ENCODE measurements at regions not wholly inside any gene's neighbourhood (a gene's known extent, or its start where the extent isn't known, plus 50 kb on each side); places are given as distances from the start of the nearest gene placed in this dataset.
A peak's percentile ranks its signal among the peaks of the same experiment; 100 is the strongest.

- H3K27ac ChIP-seq = no peak overlapping the region
- TF ChIP-seq, protein P1, sequence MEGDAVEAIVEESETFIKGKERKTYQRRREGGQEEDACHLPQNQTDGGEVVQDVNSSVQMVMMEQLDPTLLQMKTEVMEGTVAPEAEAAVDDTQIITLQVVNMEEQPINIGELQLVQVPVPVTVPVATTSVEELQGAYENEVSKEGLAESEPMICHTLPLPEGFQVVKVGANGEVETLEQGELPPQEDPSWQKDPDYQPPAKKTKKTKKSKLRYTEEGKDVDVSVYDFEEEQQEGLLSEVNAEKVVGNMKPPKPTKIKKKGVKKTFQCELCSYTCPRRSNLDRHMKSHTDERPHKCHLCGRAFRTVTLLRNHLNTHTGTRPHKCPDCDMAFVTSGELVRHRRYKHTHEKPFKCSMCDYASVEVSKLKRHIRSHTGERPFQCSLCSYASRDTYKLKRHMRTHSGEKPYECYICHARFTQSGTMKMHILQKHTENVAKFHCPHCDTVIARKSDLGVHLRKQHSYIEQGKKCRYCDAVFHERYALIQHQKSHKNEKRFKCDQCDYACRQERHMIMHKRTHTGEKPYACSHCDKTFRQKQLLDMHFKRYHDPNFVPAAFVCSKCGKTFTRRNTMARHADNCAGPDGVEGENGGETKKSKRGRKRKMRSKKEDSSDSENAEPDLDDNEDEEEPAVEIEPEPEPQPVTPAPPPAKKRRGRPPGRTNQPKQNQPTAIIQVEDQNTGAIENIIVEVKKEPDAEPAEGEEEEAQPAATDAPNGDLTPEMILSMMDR (IDR thresholded peaks at IDR 0.05) = no peak
- no peak for TF ChIP-seq ZFX (IDR thresholded peaks at IDR 0.05; ENCODE audit: borderline replicate concordance)
Measured at GRCh38 chr9:596703-597102, 244.8 kb upstream of the DMRT1 start.

GRCh38 chr9:600006-600405, 241.5 kb upstream of the DMRT1 start:
- H3K27ac ChIP-seq = no peak overlapping the region
- TF ChIP-seq, protein P1 (IDR thresholded peaks at IDR 0.05) = no peak
- TF ChIP-seq ZFX (IDR thresholded peaks at IDR 0.05; ENCODE audit: borderline replicate concordance) = no peak

- no peak overlapping the region for H3K27ac ChIP-seq
- TF ChIP-seq, protein P1 (IDR thresholded peaks at IDR 0.05) = no peak
- no peak for TF ChIP-seq ZFX (IDR thresholded peaks at IDR 0.05; ENCODE audit: borderline replicate concordance)
Measured at GRCh38 chr9:602716-603115, 238.8 kb upstream of the DMRT1 start.

DNA sequence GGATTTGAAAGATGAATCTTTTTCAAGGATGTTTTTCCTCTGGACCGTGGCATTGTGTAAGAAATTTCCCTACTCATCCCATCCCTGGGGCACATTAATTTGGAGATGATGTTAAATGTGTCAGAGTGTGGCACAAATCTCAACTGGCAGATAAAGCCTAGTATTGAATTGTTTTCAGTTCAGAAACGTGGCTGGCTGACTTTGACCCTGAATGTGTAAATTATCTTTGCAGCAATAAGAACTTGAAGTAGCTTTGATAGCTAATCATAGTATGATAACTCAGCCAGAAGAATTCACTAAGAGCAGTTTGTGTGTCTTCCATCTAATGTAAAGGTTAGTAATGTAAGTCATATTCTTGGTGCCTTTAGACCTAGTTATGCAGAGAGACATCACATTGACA, 238.4 kb upstream of the DMRT1 start:
- H3K27ac ChIP-seq = no peak overlapping the region
- no peak for TF ChIP-seq ZFX (IDR thresholded peaks at IDR 0.05; ENCODE audit: borderline replicate concordance)
- TF ChIP-seq, protein P1 (IDR thresholded peaks at IDR 0.05) = no peak

DNA sequence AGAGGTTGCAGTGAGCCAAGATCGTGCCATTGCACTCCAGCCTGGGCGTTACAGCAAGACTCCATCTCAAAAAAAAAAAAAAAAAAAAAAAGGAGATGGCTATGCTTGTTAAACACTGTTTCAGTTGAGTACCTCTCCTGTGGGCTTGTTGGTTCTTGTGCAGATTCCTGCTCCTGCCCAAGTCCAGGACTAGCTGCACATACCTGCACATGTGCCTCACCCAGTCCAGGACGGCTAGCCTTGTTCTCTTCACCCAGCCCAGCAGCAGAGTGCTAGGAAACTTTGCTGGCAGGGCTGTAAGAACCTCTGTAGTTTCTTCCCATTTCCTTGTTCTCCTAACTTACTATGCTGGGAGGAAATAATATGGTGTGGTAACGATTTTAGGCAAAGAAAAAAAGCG, 234.1 kb upstream of the DMRT1 start:
- H3K27ac ChIP-seq = no peak overlapping the region
- TF ChIP-seq ZFX (IDR thresholded peaks at IDR 0.05; ENCODE audit: borderline replicate concordance) = no peak
- TF ChIP-seq, protein P1 (IDR thresholded peaks at IDR 0.05) = no peak

DNA sequence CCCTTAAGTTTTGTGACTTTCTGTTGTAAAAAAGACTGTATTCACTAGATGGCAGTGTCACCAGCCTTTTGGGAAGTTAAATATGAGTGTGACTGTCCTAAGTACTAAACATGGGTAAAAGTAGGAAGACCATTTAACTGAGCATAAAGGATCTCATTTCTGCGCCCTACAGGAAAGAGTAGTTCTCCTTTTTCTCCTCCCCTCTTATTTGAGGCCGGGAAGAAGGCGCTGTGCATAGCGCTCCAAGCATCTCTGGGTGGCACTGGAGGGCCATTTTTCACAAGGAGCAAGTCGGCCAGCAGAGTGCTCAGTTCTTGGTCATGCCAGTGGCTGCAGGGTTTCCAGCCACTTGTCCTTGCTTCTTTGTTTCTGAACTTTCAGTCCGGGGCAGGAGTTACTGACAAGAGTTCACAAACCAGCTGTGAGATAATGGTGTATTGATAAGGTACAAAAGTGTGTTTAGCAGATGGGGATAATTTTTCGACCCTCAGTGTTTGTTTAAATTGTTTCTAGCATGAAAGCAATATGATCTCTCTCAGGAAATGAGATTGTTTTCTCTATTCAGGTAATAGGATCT, 227.6 kb upstream of the DMRT1 start:
- H3K27ac ChIP-seq = no peak overlapping the region
- TF ChIP-seq, protein P1 (IDR thresholded peaks at IDR 0.05) = peak; percentile 86
- TF ChIP-seq ZFX (IDR thresholded peaks at IDR 0.05; ENCODE audit: borderline replicate concordance) = no peak

GRCh38 chr9:614431-614830, 227.1 kb upstream of the DMRT1 start:
- H3K27ac ChIP-seq = no peak overlapping the region
- TF ChIP-seq ZFX (IDR thresholded peaks at IDR 0.05; ENCODE audit: borderline replicate concordance) = no peak
- TF ChIP-seq, protein P1 (IDR thresholded peaks at IDR 0.05) = no peak

Data from 22Rv1 (cell line).